Coronary artery (tissue), 2 donors: ENCODE measurements at regions not wholly inside any gene's neighbourhood (a gene's known extent, or its start where the extent isn't known, plus 50 kb on each side); places are given as distances from the start of the nearest gene placed in this dataset.

ENCODE experiments used
- DNase-seq: peaks from one replicate; pipeline ENCODE4 v3.0.0-alpha.2; 2017; ENCODE audit warnings: low spot score
- H3K27ac ChIP-seq, 2 donors: fragments of 200-600 bp; sonication (generic); one replicate each; pipeline ENCODE4 v1.5.1; 2016 to 2019
- H3K4me3 ChIP-seq: fragments of 200-600 bp; sonication (generic); 2 replicates; pipeline ENCODE4 v1.5.1; 2016; ENCODE audit warnings: mild to moderate bottlenecking, moderate library complexity
- CTCF ChIP-seq: fragments of 200-600 bp; sonication (generic); IDR thresholded peaks from one replicate; pipeline ENCODE4 v1.5.1; 2019; ENCODE audit warnings: antibody characterized with exemption

GRCh38 chr12:92440072-92440471 lies 262.7 kb upstream of the PLEKHG7 start:
- TF ChIP-seq CTCF, result no peak
- H3K27ac ChIP-seq, result no peak overlapping the region
- H3K4me3 ChIP-seq, result no peak overlapping the region
- DNase-seq, result no peak

GRCh38 chr12:92439420-92439805 lies 263.4 kb upstream of the PLEKHG7 start:
- peak overlapping the region in 1 of 2 donors; percentile 42 for H3K27ac ChIP-seq

GRCh38 chr12:92438641-92439419 lies 264.0 kb upstream of the PLEKHG7 start:
- Histone ChIP-seq H3K4me3 (no peak overlapping the region), H3K27ac (peak overlapping the region in 1 of 2 donors; percentile 42)
- TF ChIP-seq CTCF, result no peak
- no peak for DNase-seq

More at GRCh38 chr12:92439420-92439805, 263.4 kb upstream of the PLEKHG7 start:
- TF ChIP-seq CTCF, result no peak
- DNase-seq, result no peak
- no peak overlapping the region for H3K4me3 ChIP-seq

- Histone ChIP-seq H3K4me3 (no peak overlapping the region), H3K27ac (no peak overlapping the region)
- no peak for DNase-seq
- no peak for TF ChIP-seq CTCF
These were observed 265.3 kb upstream of the PLEKHG7 start for GRCh38 chr12:92437452-92437851.

- Histone ChIP-seq H3K4me3 (no peak overlapping the region), H3K27ac (no peak overlapping the region)
- DNase-seq, result no peak
- TF ChIP-seq CTCF, result no peak
These were observed 265.9 kb upstream of the PLEKHG7 start for GRCh38 chr12:92436856-92437255.

- DNase-seq, result no peak
- no peak for TF ChIP-seq CTCF
- H3K4me3 ChIP-seq, result no peak overlapping the region
These were observed 268.2 kb upstream of the PLEKHG7 start for GRCh38 chr12:92434607-92435025.

More at GRCh38 chr12:92434607-92435025, 268.2 kb upstream of the PLEKHG7 start:
- H3K27ac ChIP-seq, result no peak overlapping the region
